HG02840 (cell line): ENCODE measurements at regions not wholly inside any gene's neighbourhood (a gene's known extent, or its start where the extent isn't known, plus 50 kb on each side); places are given as distances from the start of the nearest gene placed in this dataset.

Experiments used
- ATAC-seq: cut with Tn5 transposase; IDR thresholded peaks from one replicate; pipeline ENCODE4 v1.9.1; 2021; ENCODE audit warnings: mild to moderate bottlenecking, moderate library complexity, moderate number of reproducible peaks; ENCODE audit not compliant: unreplicated experiment, low FRiP score

GRCh38 chr4:31974490-31975002, 1254.4 kb downstream of the PCDH7 start:
- no peak for ATAC-seq

- no peak for ATAC-seq
Observed at GRCh38 chr4:31979988-31980387, 1259.8 kb downstream of the PCDH7 start.

GRCh38 chr4:31983246-31983645, 1263.1 kb downstream of the PCDH7 start:
- ATAC-seq = no peak

GRCh38 chr4:31983677-31984076, 1263.5 kb downstream of the PCDH7 start:
- no peak for ATAC-seq

GRCh38 chr4:31984872-31985271, 1264.7 kb downstream of the PCDH7 start:
- no peak for ATAC-seq

GRCh38 chr4:31995943-31996901, 1276.1 kb downstream of the PCDH7 start:
- ATAC-seq = no peak

- no peak for ATAC-seq
Observed at GRCh38 chr4:31998807-31999206, 1278.6 kb downstream of the PCDH7 start.

GRCh38 chr4:31999848-32000247, 1279.7 kb downstream of the PCDH7 start:
- ATAC-seq = no peak

- ATAC-seq = no peak
Observed at GRCh38 chr4:32000846-32001488, 1280.8 kb downstream of the PCDH7 start.

GRCh38 chr4:32002037-32002747, 1282.0 kb downstream of the PCDH7 start:
- ATAC-seq = no peak

GRCh38 chr4:32003548-32003947, 1283.4 kb downstream of the PCDH7 start:
- ATAC-seq = no peak

GRCh38 chr4:32010221-32010620, 1290.1 kb downstream of the PCDH7 start:
- no peak for ATAC-seq

- no peak for ATAC-seq
Observed at GRCh38 chr4:32022071-32022470, 1301.9 kb downstream of the PCDH7 start.

- no peak for ATAC-seq
Observed at GRCh38 chr4:32025851-32026459, 1305.8 kb downstream of the PCDH7 start.

GRCh38 chr4:32030406-32030805, 1310.2 kb downstream of the PCDH7 start:
- ATAC-seq = no peak

GRCh38 chr4:32031026-32031425, 1310.9 kb downstream of the PCDH7 start:
- no peak for ATAC-seq

GRCh38 chr4:32032136-32032672, 1312.0 kb downstream of the PCDH7 start:
- ATAC-seq = no peak

GRCh38 chr4:32037399-32037798, 1317.2 kb downstream of the PCDH7 start:
- no peak for ATAC-seq

- ATAC-seq = no peak
Observed at GRCh38 chr4:32042486-32043247, 1322.5 kb downstream of the PCDH7 start.
